ENCODE measurements at regions not wholly inside any gene's neighbourhood (a gene's known extent, or its start where the extent isn't known, plus 50 kb on each side); places are given as distances from the start of the nearest gene placed in this dataset.

DNA sequence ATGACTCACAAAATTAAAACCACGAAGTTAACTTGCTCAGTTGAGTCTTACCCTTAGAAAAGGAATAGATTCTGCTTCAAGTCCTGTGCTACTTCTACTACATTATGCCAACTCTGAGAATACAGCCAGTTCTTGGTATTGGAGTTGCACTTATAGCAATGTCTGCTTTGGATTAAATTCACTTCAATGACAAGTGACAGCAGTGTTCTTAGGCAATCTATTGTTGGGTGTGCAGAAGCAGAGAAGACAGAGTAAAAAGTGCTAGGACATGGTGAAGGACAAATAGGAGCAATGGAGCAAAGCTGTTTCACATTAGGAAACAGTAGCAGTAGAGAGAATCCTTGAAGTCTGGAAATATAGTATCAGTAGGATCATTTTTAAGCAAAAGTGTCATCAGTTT, 713.1 kb downstream of the SI start:
- Histone ChIP-seq H3K4me3 (no peak overlapping the region), H3K9me3 (no peaks in the 10 kb centered on the region), H3K36me3 (no peaks in the 10 kb centered on the region), H3K27me3 (no peaks in the 10 kb centered on the region), H3K4me1 (no peaks in the 10 kb centered on the region), H3K27ac (no peak overlapping the region)
- 56% methylated on average over 1 of the region's 1 CpG for WGBS (ENCODE audit: insufficient coverage, low coverage, low lambda C conversion rate, missing lambda C conversion rate)
- TF ChIP-seq, protein P1, sequence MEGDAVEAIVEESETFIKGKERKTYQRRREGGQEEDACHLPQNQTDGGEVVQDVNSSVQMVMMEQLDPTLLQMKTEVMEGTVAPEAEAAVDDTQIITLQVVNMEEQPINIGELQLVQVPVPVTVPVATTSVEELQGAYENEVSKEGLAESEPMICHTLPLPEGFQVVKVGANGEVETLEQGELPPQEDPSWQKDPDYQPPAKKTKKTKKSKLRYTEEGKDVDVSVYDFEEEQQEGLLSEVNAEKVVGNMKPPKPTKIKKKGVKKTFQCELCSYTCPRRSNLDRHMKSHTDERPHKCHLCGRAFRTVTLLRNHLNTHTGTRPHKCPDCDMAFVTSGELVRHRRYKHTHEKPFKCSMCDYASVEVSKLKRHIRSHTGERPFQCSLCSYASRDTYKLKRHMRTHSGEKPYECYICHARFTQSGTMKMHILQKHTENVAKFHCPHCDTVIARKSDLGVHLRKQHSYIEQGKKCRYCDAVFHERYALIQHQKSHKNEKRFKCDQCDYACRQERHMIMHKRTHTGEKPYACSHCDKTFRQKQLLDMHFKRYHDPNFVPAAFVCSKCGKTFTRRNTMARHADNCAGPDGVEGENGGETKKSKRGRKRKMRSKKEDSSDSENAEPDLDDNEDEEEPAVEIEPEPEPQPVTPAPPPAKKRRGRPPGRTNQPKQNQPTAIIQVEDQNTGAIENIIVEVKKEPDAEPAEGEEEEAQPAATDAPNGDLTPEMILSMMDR (IDR thresholded peaks at IDR 0.05) = no peak
- no peak for TF ChIP-seq POLR2A (IDR thresholded peaks at IDR 0.05)
- DNase-seq (no peak), ATAC-seq (no peak)
- intact Hi-C loops (cut with DNase I) = no loop called here

GRCh38 chr3:164364111-164364510, 714.2 kb downstream of the SI start:
- Histone ChIP-seq H3K4me1 (no peaks in the 10 kb centered on the region), H3K36me3 (no peaks in the 10 kb centered on the region), H3K27me3 (no peaks in the 10 kb centered on the region), H3K9me3 (no peaks in the 10 kb centered on the region), H3K27ac (no peak overlapping the region), H3K4me3 (no peak overlapping the region)
- ATAC-seq (no peak), DNase-seq (no peak)
- WGBS (ENCODE audit: insufficient coverage, low coverage, low lambda C conversion rate, missing lambda C conversion rate) = 39% methylated on average over 6 of the region's 6 CpGs
- TF ChIP-seq POLR2A (IDR thresholded peaks at IDR 0.05) = no peak
- TF ChIP-seq, protein P1 (IDR thresholded peaks at IDR 0.05) = no peak
- intact Hi-C loops (cut with DNase I) = no loop called here

- ATAC-seq (no peak), DNase-seq (no peak)
- H3K27ac ChIP-seq = no peak overlapping the region
- no peaks in the 10 kb centered on the region for H3K36me3 ChIP-seq
- no peaks in the 10 kb centered on the region for H3K27me3 ChIP-seq
- no peaks in the 10 kb centered on the region for H3K4me1 ChIP-seq
- H3K9me3 ChIP-seq = no peaks in the 10 kb centered on the region
- TF ChIP-seq, protein P1 (IDR thresholded peaks at IDR 0.05) = no peak
- TF ChIP-seq POLR2A (IDR thresholded peaks at IDR 0.05) = no peak
- WGBS (ENCODE audit: insufficient coverage, low coverage, low lambda C conversion rate, missing lambda C conversion rate) = 66% methylated on average over 9 of the region's 9 CpGs
- intact Hi-C loops (cut with DNase I) = no loop called here
- H3K4me3 ChIP-seq = no peak overlapping the region
Observed at GRCh38 chr3:164360738-164361406, 717.4 kb downstream of the SI start.

DNA sequence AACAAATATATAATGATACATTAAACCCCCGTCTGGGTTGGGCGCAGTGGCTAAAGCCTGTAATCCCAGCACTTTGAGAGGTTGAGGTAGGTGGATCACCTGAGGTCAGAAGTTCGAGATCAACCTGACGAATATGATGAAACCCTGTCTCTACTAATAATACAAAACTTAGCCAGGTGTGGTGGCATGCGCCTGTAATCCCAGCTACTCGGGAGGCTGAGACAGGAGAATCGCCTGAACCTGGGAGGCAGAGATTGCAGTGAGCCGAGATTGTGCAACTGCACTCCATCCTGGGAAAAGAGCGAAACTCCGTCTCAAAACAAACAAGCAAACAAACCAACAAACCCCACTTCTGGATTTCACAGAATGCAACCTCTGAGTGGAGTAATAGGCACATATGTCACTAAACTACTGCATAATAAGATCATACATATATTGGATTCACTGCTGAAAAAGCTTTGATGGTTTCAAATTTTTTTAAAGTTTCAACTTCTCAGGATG, 718.2 kb downstream of the SI start:
- Histone ChIP-seq H3K4me1 (no peaks in the 10 kb centered on the region), H3K27ac (no peak overlapping the region), H3K36me3 (no peaks in the 10 kb centered on the region), H3K27me3 (no peaks in the 10 kb centered on the region), H3K4me3 (no peak overlapping the region), H3K9me3 (no peaks in the 10 kb centered on the region)
- DNase-seq (no peak), ATAC-seq (no peak)
- 72% methylated on average over 6 of the region's 10 CpGs for WGBS (ENCODE audit: insufficient coverage, low coverage, low lambda C conversion rate, missing lambda C conversion rate)
- intact Hi-C loops (cut with DNase I) = no loop called here
- no peak for TF ChIP-seq POLR2A (IDR thresholded peaks at IDR 0.05)
- TF ChIP-seq, protein P1 (IDR thresholded peaks at IDR 0.05) = no peak

- ATAC-seq (no peak), DNase-seq (no peak)
- Histone ChIP-seq H3K27ac (no peak overlapping the region), H3K27me3 (no peaks in the 10 kb centered on the region), H3K4me1 (no peaks in the 10 kb centered on the region), H3K36me3 (no peaks in the 10 kb centered on the region), H3K4me3 (no peak overlapping the region), H3K9me3 (no peaks in the 10 kb centered on the region)
- TF ChIP-seq, protein P1 (IDR thresholded peaks at IDR 0.05) = no peak
- TF ChIP-seq POLR2A (IDR thresholded peaks at IDR 0.05) = no peak
- intact Hi-C loops (cut with DNase I) = no loop called here
Observed at GRCh38 chr3:164352991-164353390, 725.3 kb downstream of the SI start.
